ENCODE measurements at regions not wholly inside any gene's neighbourhood (a gene's known extent, or its start where the extent isn't known, plus 50 kb on each side); places are given as distances from the start of the nearest gene placed in this dataset.
"Not testable (repeated sequence)": the region's sequence is repeated elsewhere in the genome, so short reads cannot be mapped to it uniquely, and the experiment has no call there.

- H3K9ac ChIP-seq (ENCODE audit: insufficient read depth, low read depth, low read length): peak overlapping the region; percentile 65
- H3K79me2 ChIP-seq (ENCODE audit: insufficient read depth, low read length); H3K9me3 ChIP-seq (ENCODE audit: low read length); FAIRE-seq; H3K36me3 ChIP-seq (replicated peaks in 1 of 2; ENCODE audit: control insufficient read depth in 1 of 2, insufficient read depth in 2 of 2, low read length in 2 of 2); POLR2A ChIA-PET; in situ Hi-C loops (cut with HindIII; ENCODE audit: extremely low pct_ligation_motif_present, low pct_unique_long_range_greater_than_20kb); H2AFZ ChIP-seq (ENCODE audit: low read length); CTCF ChIA-PET (ENCODE audit: low intra/inter-chr PET ratio, low total read pairs); H3K27me3 ChIP-seq (ENCODE audit: control insufficient read depth in 1 of 2, insufficient read depth in 2 of 2, low read length in 2 of 2); H3K4me1 ChIP-seq (ENCODE audit: insufficient read depth, low read length); DNase-seq (ENCODE audit: low spot score); H4K20me1 ChIP-seq (ENCODE audit: insufficient read depth, low read length): not testable (repeated sequence)
- WGBS (ENCODE audit: low lambda C conversion rate): no CpG with 5 or more reads among the region's 14 CpGs
- H3K4me2 ChIP-seq (ENCODE audit: low read depth, low read length): peak overlapping the region; percentile 58
- H3K27ac ChIP-seq (ENCODE audit: extremely low read length, insufficient read depth, low read length): peak overlapping the region; percentile 76
- peak; percentile 94 for ATAC-seq
- peak overlapping the region; percentile 27 to 69 (median 60); a peak in 5 of 6 replicates for H3K4me3 ChIP-seq (replicated peaks in 1 of 3; ENCODE audit: insufficient read depth in 1 of 3, low read depth in 2 of 3, low read length in 3 of 3)
- intact Hi-C loops (cut with micrococcal nuclease; ENCODE audit: unreplicated experiment): loop anchor here (10.0 kb wide), 1 partner anchor 169 kb away; the partner anchor contains the start of gene A2M
- TSS peak; percentile 83 for BruUV-seq (replicated peaks)
- TF ChIP-seq POLR2A (IDR thresholded peaks at IDR 0.05; ENCODE audit: insufficient read depth in 1 of 2, low read depth in 2 of 2, low read length in 2 of 2) (0 out of 4 replicates have a peak, but pooled peaks of 1 of the 2 experiments have one; percentile 22), SIN3A (IDR thresholded peaks at IDR 0.05; ENCODE audit: borderline replicate concordance, low read depth, low read length) (0 out of 2 replicates have a peak, but pooled peaks have one; percentile 14), SALL2 (CRISPR knock-in tag; IDR thresholded peaks at IDR 0.05) (peak; percentile 47; the same call in 1 of the 2 replicates), TFAP4 (IDR thresholded peaks at IDR 0.05; ENCODE audit: borderline replicate concordance, low read depth) (peak; percentile 40; the same call in 1 of the 2 replicates), ZFY (CRISPR knock-in tag; IDR thresholded peaks at IDR 0.05) (0 out of 2 replicates have a peak, but pooled peaks have one; percentile 14), MYC (CRISPR knock-in tag; IDR thresholded peaks at IDR 0.05; ENCODE audit: borderline replicate concordance) (0 out of 2 replicates have a peak, but pooled peaks have one; percentile 12), ZNF263 (CRISPR knock-in tag; IDR thresholded peaks at IDR 0.05) (peak; percentile 74), KMT2A (CRISPR knock-in tag; IDR thresholded peaks at IDR 0.05) (0 out of 2 replicates have a peak, but pooled peaks have one; percentile 4)
These were observed 76.0 kb upstream of the PZP start for GRCh38 chr12:9284197-9284596.
